Activated CD4-positive, alpha-beta T cell treated with anti-CD3 and anti-CD28 coated beads, Interleukin-2, amount 10 ng/mL, durations not matched to agents 7 days and 5 days (primary cell): ENCODE measurements at regions not wholly inside any gene's neighbourhood (a gene's known extent, or its start where the extent isn't known, plus 50 kb on each side); places are given as distances from the start of the nearest gene placed in this dataset.
"Not testable (repeated sequence)": the region's sequence is repeated elsewhere in the genome, so short reads cannot be mapped to it uniquely, and the experiment has no call there.

Source experiments
- CTCF ChIA-PET: fragments of 350-600 bp; sonication (Branson Sonifier 250); formaldehyde crosslinking; loops from one replicate; lab custom pipeline; 2021; ENCODE audit warnings: antibody characterized with exemption; lab: Charles Lee
- POLR2A ChIA-PET: fragments of 350-600 bp; sonication (Branson Sonifier 250); formaldehyde crosslinking; loops from one replicate; lab custom pipeline; 2021; ENCODE audit warnings: antibody characterized with exemption; lab: Charles Lee
- DNase-seq: peaks from one replicate; pipeline ENCODE4 v3.0.0-alpha.2; 2020
- H3K27ac Mint-ChIP-seq: one replicate; pipeline ENCODE4 v1.8.0; 2021; ENCODE audit warnings: mild to moderate bottlenecking, moderate library complexity, mixed read lengths
- H3K27me3 Mint-ChIP-seq: one replicate; pipeline ENCODE4 v1.8.0; 2021; ENCODE audit warnings: mixed read lengths
- H3K36me3 Mint-ChIP-seq: one replicate; pipeline ENCODE4 v1.8.0; 2021; ENCODE audit warnings: low read depth, mixed read lengths
- H3K4me1 Mint-ChIP-seq: one replicate; pipeline ENCODE4 v1.8.0; 2021; ENCODE audit warnings: mixed read lengths
- H3K4me3 Mint-ChIP-seq: one replicate; pipeline ENCODE4 v1.8.0; 2021; ENCODE audit warnings: mild to moderate bottlenecking, moderate library complexity, mixed read lengths
- H3K9me3 Mint-ChIP-seq: one replicate; pipeline ENCODE4 v1.8.0; 2021; ENCODE audit warnings: mixed read lengths

- no peaks in the 10 kb centered on the region for H3K4me1 Mint-ChIP-seq
- peaks cover 7% of the 10 kb centered on the region for H3K27me3 Mint-ChIP-seq
- H3K27ac Mint-ChIP-seq: no peak overlapping the region
- H3K36me3 Mint-ChIP-seq: no peaks in the 10 kb centered on the region
- POLR2A ChIA-PET: no interaction called here
- CTCF ChIA-PET: no interaction called here
- DNase-seq: no peak
- no peak overlapping the region for H3K4me3 Mint-ChIP-seq
- peaks cover 2% of the 10 kb centered on the region for H3K9me3 Mint-ChIP-seq
Observed at GRCh38 chr15:79492065-79492464, 59.9 kb downstream of the MINAR1 start.

DNA sequence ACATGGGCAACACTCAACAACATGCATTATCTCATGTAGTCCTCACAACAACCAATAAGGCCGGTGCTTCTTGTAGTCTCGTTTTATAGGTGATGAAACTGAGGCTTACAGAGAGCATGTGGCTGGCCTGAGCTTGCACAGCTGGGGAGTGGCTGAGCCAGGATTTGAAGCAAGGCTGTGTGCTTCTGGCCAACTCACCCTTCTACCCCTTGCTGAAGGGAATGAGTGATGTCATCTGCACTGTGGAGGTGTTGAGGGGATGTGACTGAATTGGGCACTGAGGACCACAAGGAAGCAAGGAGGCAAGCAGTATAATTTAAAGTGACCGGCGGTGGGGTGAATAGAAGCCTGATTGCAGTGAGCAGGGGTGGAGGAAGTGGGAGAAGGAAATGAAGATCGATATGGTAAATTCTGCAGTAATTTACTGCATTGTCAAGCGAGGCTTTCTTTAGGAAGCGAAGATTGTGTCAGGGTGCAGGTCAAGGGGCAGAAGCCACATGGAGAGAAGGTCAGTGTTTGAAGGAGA lies 62.3 kb downstream of the MINAR1 start:
- CTCF ChIA-PET: no interaction called here

GRCh38 chr15:79494963-79495755 lies 63.0 kb downstream of the MINAR1 start:
- Mint-ChIP-seq H3K27me3 (peaks cover 9% of the 10 kb centered on the region), H3K27ac (no peak overlapping the region), H3K4me3 (no peak overlapping the region), H3K36me3 (no peaks in the 10 kb centered on the region), H3K9me3 (peaks cover 2% of the 10 kb centered on the region), H3K4me1 (no peaks in the 10 kb centered on the region)
- POLR2A ChIA-PET: no interaction called here
- no peak for DNase-seq
- CTCF ChIA-PET: no interaction called here

More for the DNA sequence above, 62.3 kb downstream of the MINAR1 start:
- H3K9me3 Mint-ChIP-seq: peaks cover 2% of the 10 kb centered on the region
- H3K27ac Mint-ChIP-seq: no peak overlapping the region
- POLR2A ChIA-PET: no interaction called here
- no peaks in the 10 kb centered on the region for H3K36me3 Mint-ChIP-seq
- no peaks in the 10 kb centered on the region for H3K4me1 Mint-ChIP-seq
- no peak for DNase-seq
- no peak overlapping the region for H3K4me3 Mint-ChIP-seq
- H3K27me3 Mint-ChIP-seq: peaks cover 9% of the 10 kb centered on the region

DNA sequence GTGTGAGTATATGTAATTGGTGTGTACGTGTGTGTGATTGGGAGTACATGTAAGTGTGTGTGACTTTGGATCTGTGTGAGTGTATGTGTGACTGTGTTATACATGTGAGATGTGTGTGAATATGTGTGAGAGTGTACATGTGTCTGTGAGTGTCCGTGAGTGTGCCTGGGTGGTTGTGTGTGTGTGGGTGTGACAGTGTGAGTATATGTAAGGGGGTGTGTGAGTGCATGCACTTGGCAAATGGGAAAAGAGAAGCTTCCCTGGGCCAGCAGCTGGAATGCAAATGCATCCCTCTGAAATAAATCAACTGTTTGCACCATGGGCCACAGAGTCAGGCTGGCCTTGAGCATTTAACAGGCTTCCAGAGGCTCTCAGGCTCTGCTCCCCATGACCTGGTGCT lies 63.6 kb downstream of the MINAR1 start:
- Mint-ChIP-seq H3K9me3 (peaks cover 2% of the 10 kb centered on the region), H3K4me1 (no peaks in the 10 kb centered on the region), H3K27me3 (peaks cover 9% of the 10 kb centered on the region), H3K4me3 (no peak overlapping the region), H3K27ac (no peak overlapping the region), H3K36me3 (no peaks in the 10 kb centered on the region)
- CTCF ChIA-PET: no interaction called here
- no peak for DNase-seq
- POLR2A ChIA-PET: no interaction called here

- ChIA-PET CTCF (no interaction called here), POLR2A (no interaction called here)
- Mint-ChIP-seq H3K27me3 (peaks cover 9% of the 10 kb centered on the region), H3K36me3 (no peaks in the 10 kb centered on the region), H3K4me3 (no peak overlapping the region), H3K27ac (no peak overlapping the region), H3K4me1 (no peaks in the 10 kb centered on the region), H3K9me3 (peaks cover 2% of the 10 kb centered on the region)
- DNase-seq: no peak
Observed at GRCh38 chr15:79496838-79497237, 64.7 kb downstream of the MINAR1 start.

DNA sequence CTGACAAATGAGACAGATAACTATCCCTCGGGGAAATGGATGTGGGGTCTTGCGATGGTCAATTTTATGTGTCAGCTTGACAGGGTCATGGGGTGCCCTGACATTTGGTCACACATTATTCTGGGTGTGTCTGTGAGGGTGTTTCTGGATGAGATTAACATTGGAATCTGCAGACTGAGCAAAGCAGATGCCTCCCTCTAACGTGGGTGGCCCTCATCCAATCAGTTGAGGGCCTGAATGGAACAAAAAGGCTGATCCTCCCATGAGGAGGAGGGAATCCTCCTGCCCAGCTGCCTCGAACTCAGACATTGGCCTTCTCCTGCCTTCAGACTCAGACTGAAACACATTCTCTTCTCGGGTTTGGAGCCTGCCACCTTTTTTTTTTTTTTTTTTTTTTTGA lies 69.0 kb downstream of the MINAR1 start:
- H3K4me3 Mint-ChIP-seq: no peak overlapping the region

DNA sequence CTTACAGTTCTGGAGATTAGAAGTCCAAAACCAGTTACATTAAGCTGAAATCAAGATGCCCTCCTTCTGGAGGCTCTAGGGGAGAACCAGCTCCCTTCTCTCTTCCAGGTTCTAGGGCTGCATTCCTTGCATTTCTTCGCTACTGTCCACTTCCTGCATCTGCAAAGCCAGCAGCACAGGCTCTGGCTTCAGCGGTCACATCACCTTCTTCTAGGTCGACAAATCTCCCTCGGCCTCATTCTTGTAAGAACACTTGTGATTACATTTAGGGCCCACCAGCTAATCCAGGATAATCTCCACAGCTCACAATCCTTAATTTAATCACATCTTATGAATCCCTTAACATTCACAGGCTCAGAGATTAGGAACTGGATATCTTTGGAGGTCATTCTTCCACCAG lies 73.8 kb downstream of the MINAR1 start:
- H3K9me3 Mint-ChIP-seq: no peaks in the 10 kb centered on the region
- no peak overlapping the region for H3K27ac Mint-ChIP-seq
- peaks cover 4% of the 10 kb centered on the region for H3K27me3 Mint-ChIP-seq
- ChIA-PET CTCF (no interaction called here), POLR2A (no interaction called here)
- H3K36me3 Mint-ChIP-seq: no peaks in the 10 kb centered on the region
- no peak for DNase-seq
- H3K4me1 Mint-ChIP-seq: no peaks in the 10 kb centered on the region
- H3K4me3 Mint-ChIP-seq: no peak overlapping the region

More for the DNA sequence above, 69.0 kb downstream of the MINAR1 start:
- no peak for DNase-seq
- ChIA-PET POLR2A (interaction anchor here (0.5 kb wide), 1 partner anchor 58 kb away, joined by 3 read pairs; no protein-coding TSS in a partner anchor), CTCF (no interaction called here)
- Mint-ChIP-seq H3K36me3 (no peaks in the 10 kb centered on the region), H3K4me1 (no peaks in the 10 kb centered on the region), H3K9me3 (no peaks in the 10 kb centered on the region), H3K27me3 (peaks cover 8% of the 10 kb centered on the region), H3K27ac (no peak overlapping the region)

- H3K4me1 Mint-ChIP-seq, H3K4me3 Mint-ChIP-seq, H3K36me3 Mint-ChIP-seq, POLR2A ChIA-PET, CTCF ChIA-PET, H3K9me3 Mint-ChIP-seq, H3K27ac Mint-ChIP-seq, DNase-seq, H3K27me3 Mint-ChIP-seq: not testable (repeated sequence)
Observed at GRCh38 chr15:79512844-79513243, 80.7 kb downstream of the MINAR1 start.

GRCh38 chr15:79513417-79513816 lies 81.3 kb downstream of the MINAR1 start:
- ChIA-PET POLR2A (no interaction called here), CTCF (no interaction called here)
- Mint-ChIP-seq H3K27ac (no peak overlapping the region), H3K4me1 (no peaks in the 10 kb centered on the region), H3K9me3 (no peaks in the 10 kb centered on the region), H3K4me3 (no peak overlapping the region), H3K36me3 (no peaks in the 10 kb centered on the region), H3K27me3 (no peaks in the 10 kb centered on the region)
- no peak for DNase-seq

DNA sequence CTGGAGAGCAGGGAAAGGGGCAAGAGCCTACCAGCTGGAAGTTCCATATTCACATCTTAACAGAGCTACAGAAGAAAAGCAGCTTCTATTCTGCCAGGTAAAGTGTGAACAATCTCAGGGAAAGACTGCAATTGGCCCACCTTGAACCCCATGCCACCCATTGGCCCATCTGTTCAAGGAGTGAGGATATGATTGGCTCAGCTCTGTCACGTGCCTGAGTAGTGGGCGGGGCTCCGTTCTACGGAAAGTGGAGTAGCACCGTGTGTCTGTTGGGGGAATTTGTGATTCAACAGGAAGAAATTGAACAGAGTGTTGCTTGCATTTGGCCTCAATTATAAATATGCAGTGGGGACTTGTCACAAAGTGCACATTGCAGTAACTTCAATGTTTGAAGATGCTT lies 81.8 kb downstream of the MINAR1 start:
- Mint-ChIP-seq H3K4me3 (no peak overlapping the region), H3K27me3 (no peaks in the 10 kb centered on the region), H3K27ac (no peak overlapping the region), H3K9me3 (no peaks in the 10 kb centered on the region), H3K36me3 (no peaks in the 10 kb centered on the region), H3K4me1 (no peaks in the 10 kb centered on the region)
- CTCF ChIA-PET: no interaction called here
- POLR2A ChIA-PET: no interaction called here
- DNase-seq: no peak

- Mint-ChIP-seq H3K4me3 (no peak overlapping the region), H3K4me1 (no peaks in the 10 kb centered on the region), H3K36me3 (no peaks in the 10 kb centered on the region), H3K27ac (no peak overlapping the region), H3K27me3 (peaks cover under 1% of the 10 kb centered on the region), H3K9me3 (no peaks in the 10 kb centered on the region)
- POLR2A ChIA-PET: no interaction called here
- no peak for DNase-seq
- CTCF ChIA-PET: no interaction called here
Observed at GRCh38 chr15:79515300-79516027, 83.3 kb downstream of the MINAR1 start.

- Mint-ChIP-seq H3K27me3 (peaks cover 4% of the 10 kb centered on the region), H3K4me3 (no peak overlapping the region), H3K27ac (no peak overlapping the region), H3K36me3 (no peaks in the 10 kb centered on the region), H3K9me3 (no peaks in the 10 kb centered on the region), H3K4me1 (no peaks in the 10 kb centered on the region)
- CTCF ChIA-PET: no interaction called here
- DNase-seq: no peak
- POLR2A ChIA-PET: no interaction called here
Observed at GRCh38 chr15:79516155-79516554, 84.0 kb downstream of the MINAR1 start.

DNA sequence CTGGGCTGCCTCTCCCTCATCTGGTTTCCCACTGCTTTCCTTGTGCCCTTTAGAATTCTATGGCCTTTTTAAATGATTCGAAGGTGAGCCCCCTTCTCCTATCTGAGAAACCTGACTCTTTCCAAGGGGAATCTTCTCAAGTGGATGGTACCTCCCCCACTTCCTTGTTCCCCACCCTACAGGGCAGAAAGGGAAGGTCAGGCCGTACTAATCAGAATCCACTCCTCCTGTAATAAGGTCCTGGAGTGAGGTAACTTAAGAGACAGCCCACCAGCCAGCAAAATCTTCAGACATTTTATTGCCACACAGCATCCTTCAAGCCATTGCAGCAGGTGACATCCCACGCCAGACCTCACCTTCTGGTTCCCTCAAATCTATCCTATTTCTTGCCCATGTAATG lies 84.5 kb downstream of the MINAR1 start:
- Mint-ChIP-seq H3K4me3 (no peak overlapping the region), H3K27ac (no peak overlapping the region), H3K4me1 (no peaks in the 10 kb centered on the region), H3K27me3 (peaks cover 5% of the 10 kb centered on the region), H3K36me3 (no peaks in the 10 kb centered on the region), H3K9me3 (no peaks in the 10 kb centered on the region)
- POLR2A ChIA-PET: no interaction called here
- CTCF ChIA-PET: no interaction called here
- no peak for DNase-seq
